GM21367 (cell line): ENCODE measurements at regions not wholly inside any gene's neighbourhood (a gene's known extent, or its start where the extent isn't known, plus 50 kb on each side); places are given as distances from the start of the nearest gene placed in this dataset.
"Not testable (repeated sequence)": the region's sequence is repeated elsewhere in the genome, so short reads cannot be mapped to it uniquely, and the experiment has no call there.

ENCODE experiments used
- ATAC-seq: cut with Tn5 transposase; IDR thresholded peaks from one replicate; pipeline ENCODE4 v1.9.1; 2021; ENCODE audit not compliant: unreplicated experiment

GRCh38 chr12:46522071-46522470 is 149.5 kb upstream of the SLC38A2 start:
- ATAC-seq = no peak

- no peak for ATAC-seq
These were observed 148.6 kb upstream of the SLC38A2 start for GRCh38 chr12:46521145-46521544.

DNA sequence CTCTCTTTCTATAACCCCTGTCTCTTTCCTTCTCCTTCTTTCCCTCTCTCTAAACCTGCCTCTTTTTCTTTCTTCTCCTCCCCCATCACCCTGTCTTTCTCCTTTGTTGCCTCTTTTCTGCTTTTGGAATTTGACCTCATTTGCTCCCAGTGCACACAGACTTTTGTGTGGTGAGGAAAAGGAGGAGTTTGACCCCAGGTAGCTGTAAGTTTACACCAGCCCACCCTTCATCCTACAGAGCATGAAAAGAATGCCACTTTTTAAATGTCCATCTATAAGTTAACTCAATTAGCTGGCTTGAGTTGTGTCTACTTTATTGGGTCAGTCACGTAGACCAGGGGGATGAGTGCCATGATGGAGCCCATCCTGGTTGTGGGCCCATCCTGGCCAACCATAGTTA is 146.8 kb upstream of the SLC38A2 start:
- ATAC-seq = no peak

GRCh38 chr12:46518729-46519128 is 146.2 kb upstream of the SLC38A2 start:
- ATAC-seq = no peak

GRCh38 chr12:46518169-46518568 is 145.6 kb upstream of the SLC38A2 start:
- no peak for ATAC-seq

DNA sequence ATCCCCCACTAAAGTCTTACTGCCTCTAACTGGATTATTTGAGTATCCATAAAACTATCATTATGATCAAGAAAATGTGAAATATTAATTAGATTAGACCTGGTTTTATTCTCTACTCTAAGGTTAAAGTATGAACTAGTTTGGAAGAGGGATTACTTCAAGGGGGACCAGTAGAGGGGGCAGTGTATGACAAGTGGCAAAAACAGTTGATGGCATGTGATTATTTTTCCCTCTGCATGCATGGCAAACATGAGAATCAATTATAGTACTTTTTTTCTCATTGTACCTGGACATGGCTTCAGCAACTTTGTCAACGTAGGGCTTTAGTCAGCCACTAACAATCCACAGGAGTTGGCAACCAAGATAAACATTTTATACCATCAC is 145.0 kb upstream of the SLC38A2 start:
- ATAC-seq = peak; percentile 15

DNA sequence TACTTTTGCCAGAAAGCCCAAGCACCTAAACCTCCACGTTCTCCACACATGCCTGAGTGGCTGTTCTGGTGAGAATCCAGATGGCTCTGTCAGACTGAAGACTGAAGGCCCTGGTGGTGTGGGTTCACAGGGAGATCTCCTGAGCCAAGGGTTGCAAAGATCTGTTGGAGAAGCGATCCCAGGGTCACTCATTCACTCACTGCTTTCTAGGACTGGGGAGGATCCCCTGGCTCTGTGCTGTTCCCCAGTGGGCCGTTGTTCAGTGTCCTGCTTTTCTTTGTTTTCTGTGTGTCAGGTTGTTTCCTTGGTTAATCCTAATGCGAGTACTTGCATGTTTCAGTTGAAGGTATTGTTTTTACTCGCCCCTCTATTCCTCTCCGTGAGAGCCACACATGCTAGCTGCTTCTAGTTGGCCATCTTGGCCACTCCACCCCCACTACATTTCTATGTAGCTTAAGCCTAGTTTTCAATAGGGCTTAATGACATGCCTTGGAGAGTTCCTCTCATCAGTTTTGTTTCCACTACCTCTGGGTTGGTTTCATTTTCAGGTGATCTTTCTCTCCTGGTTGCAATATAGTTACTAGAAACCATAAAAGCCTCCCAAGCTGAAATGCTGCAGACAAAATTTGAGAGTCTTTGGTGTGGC is 144.5 kb upstream of the SLC38A2 start:
- peak; percentile 93 for ATAC-seq

- ATAC-seq = no peak
These were observed 143.8 kb upstream of the SLC38A2 start for GRCh38 chr12:46516238-46516932.

GRCh38 chr12:46515829-46516228 is 143.3 kb upstream of the SLC38A2 start:
- no peak for ATAC-seq

- no peak for ATAC-seq
These were observed 142.3 kb upstream of the SLC38A2 start for GRCh38 chr12:46514886-46515285.

- ATAC-seq = not testable (repeated sequence)
These were observed 137.7 kb upstream of the SLC38A2 start for GRCh38 chr12:46510257-46510656.

- ATAC-seq = no peak
These were observed 136.6 kb upstream of the SLC38A2 start for GRCh38 chr12:46509135-46509534.

DNA sequence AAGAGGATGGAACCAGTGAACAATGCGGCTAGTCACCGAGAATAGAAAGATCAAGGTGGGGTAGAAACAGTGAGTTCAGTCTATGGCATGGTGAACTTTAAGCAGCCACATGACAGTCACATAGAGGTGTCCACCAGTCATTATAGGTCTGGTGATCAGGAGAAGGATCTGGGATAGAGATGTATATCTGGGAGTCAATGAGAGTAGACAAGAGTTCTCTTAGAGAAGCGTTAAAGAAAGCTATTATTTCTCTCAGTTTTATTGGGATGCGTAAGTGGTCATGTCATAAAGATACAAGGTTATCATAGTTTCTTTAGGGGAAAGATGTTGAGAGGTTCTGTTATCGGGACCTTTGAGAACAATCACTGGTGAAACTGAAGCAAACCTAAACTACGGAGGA is 136.1 kb upstream of the SLC38A2 start:
- ATAC-seq = no peak

DNA sequence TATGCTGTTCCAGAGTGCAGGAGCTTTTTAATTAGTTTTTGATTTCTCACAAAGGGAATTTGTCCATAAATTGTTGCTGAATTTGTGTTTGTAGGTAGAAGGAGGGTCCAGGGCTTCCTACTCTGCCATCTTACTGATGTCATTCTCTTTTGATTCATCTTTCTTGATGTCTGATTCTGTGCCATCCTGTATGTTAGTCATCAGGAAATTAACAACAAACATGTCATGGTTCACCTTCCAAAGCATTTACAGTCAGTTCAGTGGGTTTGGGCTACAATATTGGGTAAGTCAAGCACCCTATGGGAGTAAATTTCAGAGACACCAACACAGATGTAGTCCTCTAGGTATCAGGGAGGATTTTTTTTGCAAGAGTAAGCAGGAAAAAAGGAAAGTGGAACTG is 135.2 kb upstream of the SLC38A2 start:
- ATAC-seq = no peak

DNA sequence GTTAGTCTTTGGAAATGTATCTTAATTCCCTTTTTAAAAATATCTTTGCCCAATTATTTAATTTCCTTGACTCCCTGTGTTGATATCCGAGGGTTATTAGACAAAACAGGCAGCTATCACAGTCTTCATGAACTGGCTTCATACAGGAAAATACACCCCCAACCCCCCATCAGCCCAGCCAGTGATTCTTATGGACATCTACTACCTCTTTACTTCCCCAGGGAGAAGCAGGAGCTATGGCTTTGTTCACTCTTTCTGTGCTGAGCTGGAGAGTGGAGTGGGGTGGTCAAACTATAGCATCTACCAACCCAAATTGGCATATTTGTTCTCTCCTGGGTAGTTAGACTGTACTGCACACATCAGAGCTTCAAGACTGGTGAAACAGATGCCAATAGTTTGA is 134.4 kb upstream of the SLC38A2 start:
- ATAC-seq = no peak

DNA sequence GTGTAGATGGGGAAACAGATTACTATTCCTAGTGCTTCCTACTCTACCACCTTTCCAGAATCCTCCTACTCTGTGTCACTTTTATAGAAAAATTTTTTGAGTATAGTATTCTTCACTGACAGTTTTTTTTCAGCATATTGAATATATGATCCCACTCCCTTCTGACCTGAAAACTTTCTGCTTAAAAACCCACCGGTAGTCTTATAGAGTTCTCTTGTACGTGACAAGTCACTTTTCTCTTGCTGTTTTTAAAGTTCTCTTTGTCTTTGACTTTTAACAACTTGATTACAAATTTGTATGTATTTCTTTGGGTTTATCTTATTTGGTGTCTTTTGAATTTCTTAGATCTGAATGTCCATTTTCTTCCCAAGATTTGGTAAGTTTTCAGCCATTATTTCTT is 133.6 kb upstream of the SLC38A2 start:
- no peak for ATAC-seq

DNA sequence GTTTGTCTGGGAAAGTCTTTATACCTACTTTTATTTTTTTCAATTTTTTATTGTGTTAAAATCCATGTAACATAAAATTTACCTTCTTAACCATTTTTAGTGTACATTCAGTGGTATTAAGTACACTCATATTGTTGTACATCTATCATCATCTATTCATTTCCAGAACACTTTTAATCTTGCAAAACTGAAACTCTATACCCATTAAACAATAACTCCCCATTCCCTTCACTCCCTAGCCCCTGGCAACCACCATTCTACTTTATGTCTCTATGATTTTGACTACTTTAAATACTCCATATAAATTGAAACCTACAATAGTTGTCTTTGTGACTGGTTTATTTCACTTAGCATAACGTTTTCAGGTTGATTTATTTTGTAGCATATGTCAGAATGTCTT is 131.9 kb upstream of the SLC38A2 start:
- no peak for ATAC-seq

DNA sequence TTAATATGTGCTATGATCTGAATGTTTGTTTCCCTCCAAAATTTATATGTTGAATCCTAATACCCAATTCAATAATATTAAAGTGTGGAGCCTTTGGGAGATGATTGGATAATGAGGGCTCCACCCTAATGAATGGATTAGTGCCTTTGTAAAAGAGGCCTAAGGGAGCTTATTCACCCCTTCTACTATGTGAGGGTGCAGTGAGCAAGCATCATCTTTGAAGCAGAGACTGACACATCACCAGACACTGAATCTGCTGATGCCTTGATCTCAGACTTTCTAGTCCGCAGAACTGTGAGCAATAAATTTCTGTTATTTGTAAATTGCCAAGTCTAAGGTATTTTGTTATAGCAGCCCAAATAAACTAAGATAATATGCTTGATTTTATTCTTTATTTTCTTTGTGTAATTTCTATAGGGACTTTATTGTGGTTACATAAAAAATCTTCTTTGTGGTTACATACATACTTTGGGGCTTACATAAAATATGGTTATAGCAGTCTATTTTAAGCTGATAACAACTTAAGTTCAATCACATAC is 131.1 kb upstream of the SLC38A2 start:
- ATAC-seq = no peak

DNA sequence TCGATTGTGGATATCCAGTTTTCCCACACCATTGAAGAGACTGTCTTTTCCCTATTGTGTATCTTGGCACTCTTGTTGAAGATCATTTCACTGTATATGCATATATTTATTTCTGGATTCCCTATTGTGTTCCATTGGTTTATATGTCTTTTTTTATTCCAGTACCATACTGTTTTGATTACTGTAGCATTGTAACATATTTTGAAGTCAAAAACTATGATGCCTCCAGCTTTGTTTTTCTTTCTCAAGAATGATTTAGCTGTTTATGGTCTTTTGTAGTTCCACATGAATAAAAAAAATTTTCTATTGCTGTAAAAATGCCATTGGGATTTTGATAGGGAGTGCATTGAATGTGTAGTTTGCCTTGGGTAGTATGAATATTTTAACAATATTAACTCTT is 128.1 kb upstream of the SLC38A2 start:
- ATAC-seq = no peak

- no peak for ATAC-seq
These were observed 127.3 kb upstream of the SLC38A2 start for GRCh38 chr12:46499901-46500300.

GRCh38 chr12:46499226-46499625 is 126.7 kb upstream of the SLC38A2 start:
- no peak for ATAC-seq

DNA sequence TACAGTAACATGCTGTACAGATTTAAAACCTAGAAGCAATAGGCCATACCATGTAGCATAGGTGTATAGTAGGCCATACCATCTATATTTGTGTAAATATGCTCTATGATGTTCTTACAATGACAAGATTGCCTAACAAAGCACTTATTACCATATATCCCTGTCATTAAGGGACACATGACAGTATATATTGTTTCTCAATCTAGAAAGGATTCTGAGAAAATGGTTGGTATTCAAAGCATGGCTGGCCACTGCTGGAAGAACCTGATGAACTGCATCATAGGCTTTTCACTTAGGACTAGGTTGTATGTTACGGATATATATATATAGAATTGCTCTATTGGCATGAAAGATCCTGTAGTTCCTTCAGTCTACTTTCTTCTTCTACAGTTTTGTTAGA is 125.2 kb upstream of the SLC38A2 start:
- ATAC-seq = no peak

DNA sequence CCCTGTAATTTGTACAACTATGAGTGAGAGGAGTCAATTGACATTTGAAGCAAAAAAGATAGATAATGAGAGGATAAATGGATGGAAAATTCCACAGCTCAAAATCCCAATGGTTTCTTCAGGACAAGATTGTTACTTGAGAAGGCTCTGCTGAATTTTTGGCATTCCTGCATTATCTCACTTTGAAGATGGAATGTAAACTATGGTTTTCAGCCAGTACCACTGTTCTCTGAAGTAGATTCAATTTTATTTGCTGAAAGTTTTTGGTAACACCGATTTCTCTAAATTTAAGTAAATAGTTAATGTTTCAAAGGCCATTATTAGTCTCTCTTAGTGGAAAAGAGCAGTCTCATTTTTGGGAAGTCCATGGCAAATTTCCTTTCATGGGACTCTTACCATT is 121.9 kb upstream of the SLC38A2 start:
- ATAC-seq = no peak
